SK-N-SH (cell line): ENCODE measurements at regions not wholly inside any gene's neighbourhood (a gene's known extent, or its start where the extent isn't known, plus 50 kb on each side); places are given as distances from the start of the nearest gene placed in this dataset.

Experiments used
- CTCF ChIA-PET: fragments of 300-600, 350-600 bp; formaldehyde crosslinking; extraction: SDS; loops from one replicate; lab custom pipeline; 2021; lab: Yijun Ruan, JAX
- POLR2A ChIA-PET: fragments of 350-600 bp; sonication (Branson Sonifier 250); formaldehyde crosslinking; extraction: SDS; loops from one replicate; lab custom pipeline; 2020; ENCODE audit warnings: antibody characterized with exemption, inconsistent platforms; lab: Yijun Ruan, JAX
- DNase-seq: peaks from one replicate; pipeline ENCODE4 v3.0.0; 2012
- H2AFZ ChIP-seq: fragments of 200-600 bp; sonication (generic); 2 replicates; pipeline ENCODE4 v1.8.1; 2016; ENCODE audit warnings: antibody characterized with exemption, mild to moderate bottlenecking, low read depth
- H3F3A ChIP-seq: fragments of 200-600 bp; sonication (generic); replicated peaks from 2 replicates; pipeline ENCODE3; 2016; ENCODE audit warnings: antibody characterized with exemption, mild to moderate bottlenecking; ENCODE audit not compliant: insufficient read depth
- H3K27ac ChIP-seq, 2 experiments: fragments of 200-500 bp in 1 of 2; fragments of 200-600 bp in 1 of 2; sonication (Bioruptor generic) in 1 of 2; sonication (generic), shearing (Covaris generic) in 1 of 2; 2 replicates each; pipeline versions ENCODE4 v1.5.1 to v1.6.1; 2014 to 2016; ENCODE audit warnings: low read depth in 2 of 2, inconsistent platforms in 1 of 2, low read length in 1 of 2, mild to moderate bottlenecking in 1 of 2, mixed read lengths in 1 of 2
- H3K27me3 ChIP-seq: fragments of 200-600 bp; sonication (generic), shearing (Covaris generic); 2 replicates; pipeline ENCODE4 v1.6.1; 2016; ENCODE audit warnings: mixed run types; ENCODE audit not compliant: insufficient read depth
- H3K36me3 ChIP-seq, 2 experiments: fragments of 200-500 bp in 1 of 2; fragments of 200-600 bp in 1 of 2; sonication (Bioruptor generic) in 1 of 2; sonication (generic) in 1 of 2; replicated peaks in 1 of 2; 2 replicates each; pipeline versions ENCODE3 to v1.5.1; 2014 to 2016; ENCODE audit warnings: low read length in 1 of 2, mild to moderate bottlenecking in 1 of 2; ENCODE audit not compliant: insufficient read depth in 2 of 2, control insufficient read depth in 1 of 2
- H3K4me1 ChIP-seq, 2 experiments: fragments of 200-500 bp in 1 of 2; fragments of 200-600 bp in 1 of 2; sonication (Bioruptor generic) in 1 of 2; sonication (generic), shearing (Covaris generic) in 1 of 2; 2 replicates each; pipeline versions ENCODE4 v1.5.1 to v1.6.1; 2014 to 2016; ENCODE audit warnings: low read depth in 1 of 2, low read length in 1 of 2, mixed run types in 1 of 2; ENCODE audit not compliant: insufficient read depth in 2 of 2, control insufficient read depth in 1 of 2
- H3K4me2 ChIP-seq: fragments of 200-600 bp; sonication (generic), shearing (Covaris generic); 2 replicates; pipeline ENCODE4 v1.6.1; 2017; ENCODE audit warnings: mixed run types
- H3K4me3 ChIP-seq, 2 experiments: fragments of 200-500 bp in 1 of 2; fragments of 200-600 bp in 1 of 2; sonication (Bioruptor generic) in 1 of 2; sonication (generic), shearing (Covaris generic) in 1 of 2; 2 replicates each; pipeline versions ENCODE4 v1.5.1 to v1.8.1; 2014 to 2016; ENCODE audit warnings: low read depth in 2 of 2, inconsistent platforms in 1 of 2, low read length in 1 of 2, mild to moderate bottlenecking in 1 of 2, mixed read lengths in 1 of 2, moderate library complexity in 1 of 2
- H3K79me2 ChIP-seq: fragments of 200-600 bp; sonication (generic); 2 replicates; pipeline ENCODE4 v1.8.1; 2017; ENCODE audit warnings: mild to moderate bottlenecking; ENCODE audit not compliant: insufficient read depth
- H3K9ac ChIP-seq: fragments of 200-600 bp; sonication (generic); 2 replicates; pipeline ENCODE4 v1.6.1; 2017; ENCODE audit warnings: mixed run types
- H3K9me2 ChIP-seq: fragments of 200-600 bp; sonication (generic); 2 replicates; pipeline ENCODE4 v1.6.1; 2017; ENCODE audit warnings: mixed run types
- H3K9me3 ChIP-seq: fragments of 200-600 bp; sonication (generic); 2 replicates; pipeline ENCODE4 v1.6.1; 2017; ENCODE audit warnings: mixed run types, mild to moderate bottlenecking, moderate library complexity
- H4K20me1 ChIP-seq: fragments of 200-600 bp; sonication (generic); 2 replicates; pipeline ENCODE4 v1.6.1; 2017; ENCODE audit warnings: mild to moderate bottlenecking, mixed run types; ENCODE audit not compliant: insufficient read depth
- EP300 ChIP-seq, 2 experiments: IDR thresholded peaks; 2 replicates each; pipeline versions ENCODE4 v1.4.0 to v1.6.1; 2012; ENCODE audit warnings: borderline replicate concordance in 1 of 2, low read depth in 1 of 2, low read length in 1 of 2
- EZH2phosphoT487 ChIP-seq: fragments of 200-600 bp; sonication (generic); IDR thresholded peaks from 2 replicates; pipeline ENCODE4 v1.6.1; 2017; ENCODE audit warnings: low read depth, mixed run types, mild to moderate bottlenecking, antibody characterized with exemption, moderate library complexity, borderline replicate concordance
- FOXJ3 ChIP-seq: sonication (generic); formaldehyde crosslinking; IDR thresholded peaks from 2 replicates; pipeline ENCODE4 v1.5.1; 2020; ENCODE audit warnings: mild to moderate bottlenecking, missing genetic modification reagents
- FOXM1 ChIP-seq: IDR thresholded peaks from 2 replicates; pipeline ENCODE4 v1.4.0; 2012; ENCODE audit warnings: low read depth, mild to moderate bottlenecking
- MEF2A ChIP-seq: IDR thresholded peaks from 2 replicates; pipeline ENCODE4 v1.4.0; 2012; ENCODE audit warnings: low read depth, borderline replicate concordance
- RCOR1 ChIP-seq: fragments of 150-350 bp; IDR thresholded peaks from 2 replicates; pipeline ENCODE4 v1.6.1; 2017; ENCODE audit warnings: antibody characterized with exemption, low read length
- RFX5 ChIP-seq: IDR thresholded peaks from 2 replicates; pipeline ENCODE4 v1.6.1; 2012; ENCODE audit warnings: mild to moderate bottlenecking, improper control_type of control experiment, low read length
- RXRA ChIP-seq: IDR thresholded peaks from 2 replicates; pipeline ENCODE4 v1.4.0; 2012; ENCODE audit warnings: low read depth, mild to moderate bottlenecking, borderline replicate concordance
- TAF1 ChIP-seq: IDR thresholded peaks from 2 replicates; pipeline ENCODE4 v1.6.1; 2012; ENCODE audit warnings: low read depth, mild to moderate bottlenecking, low read length, moderate library complexity, borderline replicate concordance
- TCF12 ChIP-seq: IDR thresholded peaks from 2 replicates; pipeline ENCODE4 v1.4.0; 2012
- TEAD4 ChIP-seq: IDR thresholded peaks from 2 replicates; pipeline ENCODE4 v1.4.0; 2012; ENCODE audit warnings: mild to moderate bottlenecking, borderline replicate concordance; ENCODE audit not compliant: insufficient read depth
- YY1 ChIP-seq: IDR thresholded peaks from 2 replicates; pipeline ENCODE4 v1.4.0; 2012; ENCODE audit warnings: low read depth, mild to moderate bottlenecking
- WGBS: methylation state at CpG from one replicate; pipeline ENCODE4 v1.1.6; 2017; ENCODE audit warnings: low lambda C conversion rate; 5-methylcytosine and 5-hydroxymethylcytosine counted together
- TF ChIP-seq, protein P1 (sequence below): IDR thresholded peaks from 2 replicates; pipeline ENCODE4 v1.4.0; 2012; ENCODE audit warnings: low read depth, borderline replicate concordance
- TF ChIP-seq, protein P2 (sequence below): fragments of 150-350 bp; IDR thresholded peaks from 2 replicates; pipeline ENCODE4 v1.6.1; 2017; ENCODE audit warnings: antibody characterized with exemption, low read length, low read depth, borderline replicate concordance

DNA sequence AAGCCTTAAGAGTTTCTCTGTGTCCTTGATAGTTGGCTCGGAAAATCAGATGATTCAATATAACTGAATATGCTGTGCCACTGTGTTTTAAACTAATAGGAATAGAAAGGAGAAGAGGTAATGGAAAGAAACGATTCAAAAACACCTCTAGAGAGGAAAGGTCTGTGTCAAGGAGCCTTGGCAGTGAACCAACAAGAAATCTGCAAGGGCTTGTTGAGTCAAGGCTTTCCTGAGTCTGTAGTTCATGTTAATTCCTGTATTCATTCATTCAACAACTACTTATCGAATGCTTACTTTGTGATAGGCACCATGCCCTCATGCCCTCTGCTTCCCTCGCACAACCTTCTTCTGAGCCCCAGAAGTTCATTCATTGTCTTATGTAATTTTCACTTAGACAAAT is 336.0 kb downstream of the PDHA2 start:
- POLR2A ChIA-PET, result no interaction called here

DNA sequence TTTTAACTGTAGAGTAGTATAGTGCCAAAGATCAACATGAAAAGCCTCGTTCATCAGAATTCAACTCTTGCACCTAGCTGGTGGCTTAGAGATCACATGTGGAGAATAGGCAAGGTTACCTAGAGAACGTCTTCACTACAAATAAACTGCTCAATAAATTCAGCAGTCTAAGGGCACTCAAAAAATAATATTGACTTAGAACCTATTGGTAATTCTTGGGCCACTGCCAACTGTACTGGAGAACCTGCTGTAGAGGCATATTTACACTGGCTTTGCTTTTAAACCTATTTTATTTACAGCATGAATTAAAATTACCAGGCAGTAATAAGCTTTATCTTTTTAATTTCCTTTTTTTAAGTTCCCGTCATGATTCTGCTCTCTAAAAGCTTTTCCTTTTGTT is 343.7 kb downstream of the PDHA2 start:
- TF ChIP-seq, protein P1, sequence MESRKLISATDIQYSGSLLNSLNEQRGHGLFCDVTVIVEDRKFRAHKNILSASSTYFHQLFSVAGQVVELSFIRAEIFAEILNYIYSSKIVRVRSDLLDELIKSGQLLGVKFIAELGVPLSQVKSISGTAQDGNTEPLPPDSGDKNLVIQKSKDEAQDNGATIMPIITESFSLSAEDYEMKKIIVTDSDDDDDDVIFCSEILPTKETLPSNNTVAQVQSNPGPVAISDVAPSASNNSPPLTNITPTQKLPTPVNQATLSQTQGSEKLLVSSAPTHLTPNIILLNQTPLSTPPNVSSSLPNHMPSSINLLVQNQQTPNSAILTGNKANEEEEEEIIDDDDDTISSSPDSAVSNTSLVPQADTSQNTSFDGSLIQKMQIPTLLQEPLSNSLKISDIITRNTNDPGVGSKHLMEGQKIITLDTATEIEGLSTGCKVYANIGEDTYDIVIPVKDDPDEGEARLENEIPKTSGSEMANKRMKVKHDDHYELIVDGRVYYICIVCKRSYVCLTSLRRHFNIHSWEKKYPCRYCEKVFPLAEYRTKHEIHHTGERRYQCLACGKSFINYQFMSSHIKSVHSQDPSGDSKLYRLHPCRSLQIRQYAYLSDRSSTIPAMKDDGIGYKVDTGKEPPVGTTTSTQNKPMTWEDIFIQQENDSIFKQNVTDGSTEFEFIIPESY, result no peak
- Histone ChIP-seq H3K27me3 (no peaks in the 10 kb centered on the region), H3K27ac (no peak overlapping the region), H3K9me3 (no peaks in the 10 kb centered on the region), H3F3A (no peaks in the 10 kb centered on the region), H2AFZ (no peak overlapping the region), H3K4me3 (no peak overlapping the region), H4K20me1 (no peaks in the 10 kb centered on the region), H3K79me2 (no peaks in the 10 kb centered on the region), H3K4me1 (no peaks in the 10 kb centered on the region), H3K9ac (no peak overlapping the region), H3K4me2 (no peak overlapping the region), H3K36me3 (no peaks in the 10 kb centered on the region), H3K9me2 (no peaks in the 10 kb centered on the region)
- ChIA-PET CTCF (no interaction called here), POLR2A (no interaction called here)
- 83% methylated on average over 3 of the region's 3 CpGs for WGBS
- DNase-seq, result no peak

More for the DNA sequence above, 336.0 kb downstream of the PDHA2 start:
- H3K4me2 ChIP-seq, result no peak overlapping the region
- no peak overlapping the region for H2AFZ ChIP-seq
- CTCF ChIA-PET, result no interaction called here
- H3K36me3 ChIP-seq, result no peaks in the 10 kb centered on the region
- H3K79me2 ChIP-seq, result no peaks in the 10 kb centered on the region
- no peaks in the 10 kb centered on the region for H3K9me2 ChIP-seq
- 79% methylated on average over 4 of the region's 4 CpGs for WGBS
- no peaks in the 10 kb centered on the region for H4K20me1 ChIP-seq
- no peak for DNase-seq
- no peak overlapping the region for H3K9ac ChIP-seq
- no peaks in the 10 kb centered on the region for H3K27me3 ChIP-seq
- peaks cover 2% of the 10 kb centered on the region for H3F3A ChIP-seq
- no peaks in the 10 kb centered on the region for H3K9me3 ChIP-seq
- H3K4me1 ChIP-seq, result no peaks in the 10 kb centered on the region
- no peak overlapping the region for H3K4me3 ChIP-seq
- TF ChIP-seq TCF12, result no peak
- no peak overlapping the region for H3K27ac ChIP-seq

DNA sequence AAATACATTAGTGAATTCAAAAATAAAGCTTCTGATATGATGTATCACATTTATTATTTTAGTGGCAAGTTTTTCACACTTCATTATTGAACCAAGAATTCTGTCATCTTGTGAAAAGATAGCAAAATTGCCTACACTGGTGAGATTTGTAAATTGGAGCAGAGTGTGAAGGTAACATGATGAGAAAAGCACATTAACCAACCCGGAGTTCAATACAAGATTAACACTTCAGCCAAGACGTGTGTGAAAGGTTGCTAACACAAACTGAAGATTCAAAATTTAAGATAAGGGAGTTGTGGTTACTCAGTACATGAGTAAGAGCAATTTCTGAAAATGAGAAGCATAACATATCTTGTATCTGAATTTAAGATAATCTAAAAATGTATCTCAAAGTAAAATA is 346.7 kb downstream of the PDHA2 start:
- POLR2A ChIA-PET, result no interaction called here
- Histone ChIP-seq H3K36me3 (no peaks in the 10 kb centered on the region), H4K20me1 (no peaks in the 10 kb centered on the region), H3K27ac (no peak overlapping the region), H3K79me2 (no peaks in the 10 kb centered on the region), H3K4me2 (no peak overlapping the region), H3K27me3 (no peaks in the 10 kb centered on the region), H3K9me2 (no peaks in the 10 kb centered on the region), H3K9ac (no peak overlapping the region), H3F3A (no peaks in the 10 kb centered on the region), H3K9me3 (no peaks in the 10 kb centered on the region), H2AFZ (no peak overlapping the region), H3K4me3 (no peak overlapping the region), H3K4me1 (no peaks in the 10 kb centered on the region)
- TF ChIP-seq FOXJ3 (CRISPR knock-in tag) (no peak), RCOR1 (no peak), FOXM1 (no peak), MEF2A (no peak), TEAD4 (no peak), YY1 (no peak), RFX5 (no peak), TCF12 (no peak), TAF1 (no peak), EP300 (IDR thresholded peaks at IDR 0.05; ENCODE audit: borderline replicate concordance in 1 of 2, low read depth in 1 of 2, low read length in 1 of 2) (no peak), RXRA (no peak), EZH2phosphoT487 (no peak)
- TF ChIP-seq, protein P1, result no peak
- TF ChIP-seq, protein P2, sequence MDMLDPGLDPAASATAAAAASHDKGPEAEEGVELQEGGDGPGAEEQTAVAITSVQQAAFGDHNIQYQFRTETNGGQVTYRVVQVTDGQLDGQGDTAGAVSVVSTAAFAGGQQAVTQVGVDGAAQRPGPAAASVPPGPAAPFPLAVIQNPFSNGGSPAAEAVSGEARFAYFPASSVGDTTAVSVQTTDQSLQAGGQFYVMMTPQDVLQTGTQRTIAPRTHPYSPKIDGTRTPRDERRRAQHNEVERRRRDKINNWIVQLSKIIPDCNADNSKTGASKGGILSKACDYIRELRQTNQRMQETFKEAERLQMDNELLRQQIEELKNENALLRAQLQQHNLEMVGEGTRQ, result no peak
- 61% methylated on average over 2 of the region's 2 CpGs for WGBS
- no peak for DNase-seq
- CTCF ChIA-PET, result no interaction called here
